ENCODE measurements at regions not wholly inside any gene's neighbourhood (a gene's known extent, or its start where the extent isn't known, plus 50 kb on each side); places are given as distances from the start of the nearest gene placed in this dataset.

- H3K27me3 ChIP-seq (ENCODE audit: insufficient read depth, low read length) = no peaks in the 10 kb centered on the region
- no peak overlapping the region for H3K27ac ChIP-seq (ENCODE audit: low read depth, low read length, poor library complexity, severe bottlenecking)
- no peak overlapping the region for H2AFZ ChIP-seq (ENCODE audit: low read length)
- H3K9me3 ChIP-seq (ENCODE audit: low read length) = no peaks in the 10 kb centered on the region
- H3K4me2 ChIP-seq (ENCODE audit: low read length) = no peak overlapping the region
- H3K79me2 ChIP-seq (ENCODE audit: insufficient read depth, low read length) = no peaks in the 10 kb centered on the region
- no peaks in the 10 kb centered on the region for H3K36me3 ChIP-seq (ENCODE audit: insufficient read depth, low read length)
- no peaks in the 10 kb centered on the region for H3K4me1 ChIP-seq (ENCODE audit: insufficient read depth, low read length, severe bottlenecking)
- H3K9me2 ChIP-seq (ENCODE audit: low read depth, low read length) = no peaks in the 10 kb centered on the region
- no peaks in the 10 kb centered on the region for H3F3A ChIP-seq (ENCODE audit: insufficient read depth, low read length)
- no peak overlapping the region for H3K9ac ChIP-seq (ENCODE audit: low read length)
- no peak for TF ChIP-seq CTCF (IDR thresholded peaks at IDR 0.05; ENCODE audit: low read length)
- no peak for TF ChIP-seq EZH2 (IDR thresholded peaks at IDR 0.05; ENCODE audit: borderline replicate concordance, low read length)
- H4K20me1 ChIP-seq (ENCODE audit: insufficient read depth, low read length) = no peaks in the 10 kb centered on the region
- no peak overlapping the region for H3K4me3 ChIP-seq (ENCODE audit: low read depth, low read length, poor library complexity, severe bottlenecking)
These were observed 539.6 kb upstream of the PRKX start for GRCh38 chrX:4253092-4253491.

- H3K9ac ChIP-seq (ENCODE audit: low read length) = no peak overlapping the region
- no peak overlapping the region for H2AFZ ChIP-seq (ENCODE audit: low read length)
- H3K79me2 ChIP-seq (ENCODE audit: insufficient read depth, low read length) = no peaks in the 10 kb centered on the region
- H3K27me3 ChIP-seq (ENCODE audit: insufficient read depth, low read length) = no peaks in the 10 kb centered on the region
- H3K4me3 ChIP-seq (ENCODE audit: low read depth, low read length, poor library complexity, severe bottlenecking) = no peak overlapping the region
- H3F3A ChIP-seq (ENCODE audit: insufficient read depth, low read length) = no peaks in the 10 kb centered on the region
- no peak overlapping the region for H3K4me2 ChIP-seq (ENCODE audit: low read length)
- H3K9me2 ChIP-seq (ENCODE audit: low read depth, low read length) = no peaks in the 10 kb centered on the region
- H3K36me3 ChIP-seq (ENCODE audit: insufficient read depth, low read length) = no peaks in the 10 kb centered on the region
- no peaks in the 10 kb centered on the region for H3K4me1 ChIP-seq (ENCODE audit: insufficient read depth, low read length, severe bottlenecking)
- no peaks in the 10 kb centered on the region for H3K9me3 ChIP-seq (ENCODE audit: low read length)
- H3K27ac ChIP-seq (ENCODE audit: low read depth, low read length, poor library complexity, severe bottlenecking) = no peak overlapping the region
- TF ChIP-seq CTCF (IDR thresholded peaks at IDR 0.05; ENCODE audit: low read length) = no peak
- no peak for TF ChIP-seq EZH2 (IDR thresholded peaks at IDR 0.05; ENCODE audit: borderline replicate concordance, low read length)
- no peaks in the 10 kb centered on the region for H4K20me1 ChIP-seq (ENCODE audit: insufficient read depth, low read length)
These were observed 536.0 kb upstream of the PRKX start for GRCh38 chrX:4249401-4249800.

- Histone ChIP-seq H3K27me3 (ENCODE audit: insufficient read depth, low read length) (no peaks in the 10 kb centered on the region), H2AFZ (ENCODE audit: low read length) (no peak overlapping the region)
These were observed 530.3 kb upstream of the PRKX start for GRCh38 chrX:4243759-4244158.

More at GRCh38 chrX:4243759-4244158, 530.3 kb upstream of the PRKX start:
- no peak overlapping the region for H3K27ac ChIP-seq (ENCODE audit: low read depth, low read length, poor library complexity, severe bottlenecking)
- no peaks in the 10 kb centered on the region; the same call in 1 of the 2 replicates for H3K9me3 ChIP-seq (ENCODE audit: low read length)
- H3F3A ChIP-seq (ENCODE audit: insufficient read depth, low read length) = 0 out of 2 replicates have a peak, but pooled peaks cover 9% of the 10 kb centered on the region
- peaks cover 5% of the 10 kb centered on the region for H3K4me1 ChIP-seq (ENCODE audit: insufficient read depth, low read length, severe bottlenecking)
- H3K9ac ChIP-seq (ENCODE audit: low read length) = no peak overlapping the region
- H3K36me3 ChIP-seq (ENCODE audit: insufficient read depth, low read length) = no peaks in the 10 kb centered on the region
- H3K4me3 ChIP-seq (ENCODE audit: low read depth, low read length, poor library complexity, severe bottlenecking) = no peak overlapping the region
- no peaks in the 10 kb centered on the region for H4K20me1 ChIP-seq (ENCODE audit: insufficient read depth, low read length)
- no peak overlapping the region for H3K4me2 ChIP-seq (ENCODE audit: low read length)
- H3K9me2 ChIP-seq (ENCODE audit: low read depth, low read length) = no peaks in the 10 kb centered on the region
- no peaks in the 10 kb centered on the region for H3K79me2 ChIP-seq (ENCODE audit: insufficient read depth, low read length)
- TF ChIP-seq EZH2 (IDR thresholded peaks at IDR 0.05; ENCODE audit: borderline replicate concordance, low read length) = no peak
- TF ChIP-seq CTCF (IDR thresholded peaks at IDR 0.05; ENCODE audit: low read length) = no peak

Data from OCI-LY1 (cell line).